ENCODE measurements at regions not wholly inside any gene's neighbourhood (a gene's known extent, or its start where the extent isn't known, plus 50 kb on each side); places are given as distances from the start of the nearest gene placed in this dataset.

DNA sequence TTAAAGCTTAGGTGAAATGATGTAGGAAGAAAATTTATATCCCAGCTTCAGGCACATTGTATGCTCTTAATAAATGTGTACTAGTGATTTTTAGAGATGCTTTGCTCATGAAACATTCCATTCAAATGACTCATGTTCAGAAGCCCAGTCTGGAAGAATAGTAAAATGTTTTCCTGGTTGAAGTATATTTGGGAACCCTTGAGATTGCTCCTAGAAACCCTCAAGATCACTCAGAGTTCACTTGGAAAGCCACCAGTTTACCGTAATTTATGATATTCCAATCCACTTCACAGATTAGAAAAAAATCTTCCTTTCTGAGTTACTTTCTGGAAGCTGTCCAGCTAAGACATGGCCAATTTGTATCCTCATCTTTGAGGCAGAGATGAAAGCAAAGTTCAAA lies 186.4 kb downstream of the SYT10 start:
- TF ChIP-seq CTCF (conservative IDR thresholded peaks at IDR 0.05; ENCODE audit: low read length) (no peak), EZH2phosphoT487 (IDR thresholded peaks at IDR 0.05; ENCODE audit: borderline replicate concordance, low read depth, low read length) (no peak)
